Hematopoietic multipotent progenitor cell treated with erythropoietin and hydrocortisone succinate and interleukin-3 and kit ligand, for 17 days (in vitro differentiated cells): ENCODE measurements at regions not wholly inside any gene's neighbourhood (a gene's known extent, or its start where the extent isn't known, plus 50 kb on each side); places are given as distances from the start of the nearest gene placed in this dataset.
"Not testable (repeated sequence)": the region's sequence is repeated elsewhere in the genome, so short reads cannot be mapped to it uniquely, and the experiment has no call there.

ENCODE experiments used
- DNase-seq: peaks from one replicate; pipeline ENCODE4 v3.0.0-alpha.2; 2015; ENCODE audit warnings: low spot score

DNA sequence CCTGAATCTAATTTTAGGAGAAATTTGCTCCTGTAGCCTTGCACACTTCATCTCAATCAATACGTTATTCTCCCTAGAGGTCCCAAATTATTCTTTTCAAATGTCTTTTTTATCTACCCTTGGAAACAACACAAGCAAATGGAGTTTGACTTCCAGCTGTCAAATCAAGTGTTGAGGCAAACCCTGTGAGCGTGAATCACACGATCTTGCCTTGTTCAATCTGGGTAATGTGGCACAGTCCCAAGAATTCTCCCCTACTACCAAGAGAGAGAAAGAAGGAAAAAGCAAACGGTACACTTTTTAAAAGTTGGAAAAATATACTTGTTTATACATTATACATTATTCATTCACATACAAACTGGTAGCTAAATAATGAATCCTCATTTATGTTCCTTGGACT is 2035.3 kb upstream of the CELF4 start:
- DNase-seq = no peak

DNA sequence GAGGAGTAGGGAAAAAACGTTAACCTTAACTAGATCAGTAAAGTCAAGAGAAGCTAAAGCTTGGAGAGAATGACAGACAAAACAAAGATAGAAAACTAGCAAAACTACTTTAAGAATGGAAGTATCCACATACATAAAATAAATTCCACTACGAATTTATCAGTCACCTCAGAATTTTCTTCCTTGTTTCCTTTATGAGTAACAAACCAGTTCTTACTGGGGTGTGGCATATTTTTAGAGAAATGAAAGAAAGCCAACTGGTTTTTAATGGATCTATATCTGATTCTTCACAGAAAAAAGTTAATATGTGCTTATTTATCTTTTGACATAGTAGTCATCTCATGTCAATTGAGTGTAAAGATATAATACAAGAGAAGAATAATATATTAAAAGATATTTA is 2033.7 kb upstream of the CELF4 start:
- no peak for DNase-seq

DNA sequence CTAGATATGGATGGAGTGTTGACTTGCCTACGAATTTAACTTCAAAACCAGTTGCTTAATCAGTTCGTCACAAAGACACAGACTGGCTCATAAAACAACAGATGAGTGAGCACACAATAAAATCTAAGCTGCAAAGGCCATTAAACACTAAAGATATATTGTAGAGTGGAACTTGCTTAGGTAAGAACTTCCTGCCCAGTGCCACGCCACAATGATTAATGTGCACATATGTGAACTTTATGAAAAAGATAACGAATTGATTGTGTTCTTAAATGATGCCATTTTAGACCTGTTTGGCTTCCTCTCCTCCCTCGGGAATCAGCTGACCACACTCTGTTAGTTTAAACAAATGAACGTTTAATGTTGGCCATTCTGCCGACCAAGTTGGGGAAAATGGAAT is 2031.3 kb upstream of the CELF4 start:
- DNase-seq = no peak

DNA sequence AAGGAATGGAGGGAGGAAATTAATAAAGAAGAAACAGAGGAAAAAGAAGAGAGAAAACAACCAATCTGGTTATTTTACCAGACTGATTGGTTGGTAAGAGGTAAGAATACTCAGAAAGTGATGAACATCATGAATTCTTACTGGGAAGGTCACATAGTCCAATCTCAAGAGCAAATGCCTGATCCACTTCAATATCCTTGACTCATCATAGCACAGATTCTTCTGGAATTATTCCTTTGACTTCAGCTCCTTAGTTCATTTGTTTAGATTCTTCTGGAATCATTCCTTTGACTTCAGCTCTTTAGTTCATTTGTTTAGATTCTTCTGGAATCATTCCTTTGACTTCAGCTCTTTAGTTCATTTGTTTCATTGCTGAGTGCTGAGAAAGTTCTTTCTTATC is 2030.6 kb upstream of the CELF4 start:
- DNase-seq = no peak

DNA sequence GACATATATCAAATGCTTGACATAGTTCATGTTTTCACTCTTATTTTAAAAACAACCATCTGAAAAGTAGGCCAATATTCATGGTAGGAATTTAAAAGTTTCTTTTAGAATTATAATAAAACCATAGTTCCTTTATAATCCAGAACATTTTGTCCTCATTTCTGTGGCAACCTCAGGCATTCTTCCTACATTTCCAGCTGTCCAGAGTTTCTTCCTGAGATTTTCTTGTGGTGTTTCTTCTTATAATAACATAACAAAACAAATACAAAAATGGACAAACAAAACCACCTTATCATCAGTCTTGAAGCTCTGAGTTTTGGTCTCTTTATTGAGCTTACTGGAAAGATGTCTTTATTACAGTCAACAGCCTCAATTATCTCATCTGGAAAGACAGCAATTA is 2028.6 kb upstream of the CELF4 start:
- no peak for DNase-seq

DNA sequence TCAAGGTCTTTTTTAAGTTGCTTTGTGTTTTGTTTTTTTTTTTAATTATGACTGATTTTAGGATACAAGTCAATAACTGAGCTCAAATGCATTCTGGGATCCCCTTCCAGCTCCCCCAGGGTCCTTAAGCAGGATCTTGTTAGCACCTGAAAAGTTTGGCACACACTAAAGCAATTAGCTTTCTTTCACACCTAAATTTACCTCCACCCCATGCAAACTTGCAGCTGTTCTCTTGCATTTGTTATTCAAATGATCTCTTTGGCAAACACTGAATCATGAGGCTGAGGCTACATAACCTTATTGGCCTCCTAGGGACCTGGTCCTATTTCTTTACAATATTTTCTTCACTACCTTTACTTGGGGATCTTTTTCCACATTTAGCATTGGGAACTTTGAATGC is 2026.1 kb upstream of the CELF4 start:
- no peak for DNase-seq

DNA sequence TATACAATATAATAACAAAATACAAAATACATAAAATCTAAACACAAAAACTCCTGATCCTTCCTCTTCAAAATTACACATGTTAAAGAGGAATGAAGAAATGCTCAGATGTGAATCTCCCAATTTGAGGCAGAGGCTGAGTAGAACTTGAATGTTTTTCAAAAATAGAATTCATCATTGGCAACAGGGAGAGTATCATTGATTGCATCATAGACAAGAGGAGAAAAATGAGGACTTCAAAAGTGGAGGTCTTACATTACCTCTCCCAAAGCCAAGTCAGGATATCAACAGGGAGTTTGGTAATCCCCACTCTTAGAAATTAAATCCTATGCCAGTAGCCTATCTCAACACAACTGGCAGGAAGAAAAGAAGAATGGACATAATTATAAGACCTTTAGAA is 2023.9 kb upstream of the CELF4 start:
- DNase-seq = no peak

DNA sequence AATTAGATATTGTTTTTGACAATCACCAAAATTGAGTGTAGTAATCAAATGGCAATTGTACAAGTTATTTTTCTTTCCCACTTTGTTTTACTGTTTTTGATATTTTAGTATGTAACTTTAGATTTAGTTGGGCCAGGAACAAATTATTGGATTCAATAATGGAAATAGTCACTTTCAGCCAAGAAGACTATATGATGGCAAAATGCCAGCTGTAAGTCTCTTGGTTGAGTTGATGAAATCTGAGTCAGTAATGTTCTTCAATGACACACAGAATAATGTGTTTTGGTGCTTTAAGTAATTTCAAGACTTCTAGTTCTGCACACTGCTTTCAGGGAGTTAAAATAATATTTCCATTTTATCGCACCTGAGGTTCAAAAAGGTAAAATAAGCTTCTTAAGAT is 2022.0 kb upstream of the CELF4 start:
- no peak for DNase-seq

DNA sequence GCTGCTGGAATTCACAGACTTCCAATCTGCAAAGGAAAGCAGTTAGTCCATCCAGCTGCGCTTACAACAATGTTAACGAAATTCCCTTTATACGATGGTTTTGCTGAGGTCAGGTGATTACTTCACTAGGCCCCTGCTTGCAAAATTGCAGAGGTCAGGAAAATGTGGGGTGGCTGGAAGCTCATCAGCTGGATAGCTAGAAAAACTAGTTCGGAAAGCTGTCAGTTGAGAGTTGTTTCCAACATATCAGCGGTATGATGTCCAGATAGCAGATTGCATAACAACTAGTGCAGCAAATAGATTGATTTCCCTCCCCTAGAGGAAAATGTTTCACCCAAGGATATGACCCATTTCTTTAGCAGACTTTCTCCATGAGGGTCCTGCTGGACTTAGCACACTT is 2021.1 kb upstream of the CELF4 start:
- DNase-seq = no peak

DNA sequence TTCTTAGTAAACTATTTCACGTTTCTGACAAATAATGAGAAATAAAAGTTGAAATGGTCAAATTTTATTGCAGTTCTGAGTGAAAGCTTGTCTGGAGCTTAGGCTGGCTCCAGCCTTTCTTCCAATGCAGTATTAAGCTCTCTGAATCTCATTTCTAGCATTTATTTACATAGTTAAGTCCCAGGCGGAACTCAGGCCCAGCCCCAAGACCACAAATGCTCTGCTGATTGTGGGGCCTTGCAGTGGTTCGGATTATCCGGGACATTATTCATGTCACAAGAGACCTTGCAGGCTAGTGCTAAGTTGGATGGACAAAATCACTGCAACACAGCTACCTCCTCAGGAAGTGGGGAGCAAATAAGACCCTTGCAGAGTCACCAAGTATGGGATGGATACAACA is 2009.3 kb upstream of the CELF4 start:
- no peak for DNase-seq

DNA sequence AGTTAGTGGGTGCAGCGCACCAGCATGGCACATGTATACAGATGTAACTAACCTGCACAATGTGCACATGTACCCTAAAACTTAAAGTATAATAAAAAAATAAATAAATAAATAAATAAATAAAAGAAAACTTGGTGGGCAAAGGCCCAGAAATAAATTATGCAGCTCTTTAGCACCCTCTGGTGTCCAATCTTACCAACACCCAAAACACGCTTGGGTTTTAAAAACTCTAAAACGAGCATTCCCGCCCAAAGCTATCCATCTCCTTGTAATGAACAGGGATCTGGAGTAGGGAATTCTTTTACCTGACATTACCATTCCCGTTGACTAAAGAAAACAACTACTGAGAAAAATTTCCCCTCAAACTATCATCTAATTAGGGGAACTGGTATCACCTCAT is 2005.9 kb upstream of the CELF4 start:
- no peak for DNase-seq

DNA sequence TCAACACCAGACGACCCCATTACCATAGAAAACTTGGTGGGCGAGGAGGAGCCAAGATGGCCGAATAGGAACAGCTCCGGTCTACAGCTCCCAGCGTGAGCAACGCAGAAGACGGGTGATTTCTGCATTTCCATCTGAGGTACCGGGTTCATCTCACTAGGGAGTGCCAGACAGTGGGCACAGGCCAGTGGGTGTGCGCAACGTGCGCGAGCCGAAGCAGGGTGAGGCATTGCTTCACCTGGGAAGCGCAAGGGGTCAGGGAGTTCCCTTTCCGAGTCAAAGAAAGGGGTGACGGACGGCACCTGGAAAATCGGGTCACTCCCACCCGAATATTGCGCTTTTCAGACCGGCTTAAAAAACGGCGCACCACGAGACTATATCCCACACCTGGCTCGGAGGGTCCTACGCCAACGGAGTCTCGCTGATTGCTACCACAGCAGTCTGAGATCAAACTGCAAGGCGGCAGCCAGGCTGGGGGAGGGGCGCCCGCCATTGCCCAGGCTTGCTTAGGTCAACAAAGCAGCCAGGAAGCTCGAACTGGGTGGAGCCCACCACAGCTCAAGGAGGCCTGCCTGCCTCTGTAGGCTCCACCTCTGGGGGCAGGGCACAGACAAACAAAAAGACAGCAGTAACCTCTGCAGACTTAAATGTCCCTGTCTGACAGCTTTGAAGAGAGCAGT is 2000.1 kb upstream of the CELF4 start:
- not testable (repeated sequence) for DNase-seq

DNA sequence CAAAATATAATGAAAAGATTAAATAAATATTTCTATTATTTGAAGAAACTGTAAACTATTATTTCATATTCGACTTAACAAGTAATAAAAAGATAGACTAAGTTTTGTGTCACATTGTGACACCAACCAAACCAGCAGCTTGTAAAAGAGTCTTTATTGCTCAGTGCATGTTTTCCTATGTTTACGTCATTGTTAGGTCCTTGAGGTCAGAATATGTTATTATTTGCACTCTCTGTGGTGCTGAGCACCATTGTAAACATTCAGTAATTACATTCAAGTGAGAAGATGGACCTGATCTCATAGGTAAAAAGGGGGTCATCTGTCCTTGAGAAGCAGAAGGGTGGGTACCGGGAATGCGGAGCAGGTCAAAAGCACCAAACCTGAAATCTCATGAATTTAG is 1999.1 kb upstream of the CELF4 start:
- DNase-seq = no peak

DNA sequence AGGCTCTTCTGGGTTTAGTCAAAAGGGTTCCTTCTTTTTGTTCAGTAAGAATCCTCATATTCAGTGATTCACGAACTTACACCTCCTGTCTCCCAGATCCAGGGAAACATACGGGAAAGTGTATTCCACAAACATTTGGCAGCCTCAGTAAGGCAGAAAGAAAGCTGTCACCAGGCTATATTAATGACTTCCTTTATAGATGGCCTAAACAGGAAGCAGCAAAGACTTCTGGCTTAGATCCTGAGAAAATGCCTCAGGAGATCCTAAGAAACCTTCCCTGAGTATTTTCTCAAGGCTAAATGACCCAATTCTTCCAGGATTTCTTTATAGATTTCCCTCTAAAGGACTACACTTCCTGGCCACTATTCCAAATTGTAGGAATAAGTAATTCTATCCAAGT is 1995.5 kb upstream of the CELF4 start:
- DNase-seq = no peak

DNA sequence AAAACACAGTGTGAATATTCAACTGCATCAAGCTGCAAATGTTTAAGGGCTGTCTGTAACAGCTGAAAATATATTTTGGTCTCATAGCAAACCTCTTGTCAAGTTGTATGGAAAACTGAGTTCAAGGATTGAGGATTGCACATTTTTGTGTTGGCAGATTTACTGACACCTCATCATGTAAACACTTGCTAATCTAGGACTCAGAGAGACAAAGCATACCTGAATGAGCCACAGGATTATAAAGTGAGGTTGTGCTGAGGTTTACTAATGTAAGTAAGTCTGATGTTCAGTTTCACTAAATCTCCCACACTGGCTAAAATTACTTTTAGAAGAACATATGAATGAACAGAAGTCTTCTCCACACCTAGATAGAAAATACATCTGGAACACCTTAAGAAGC is 1993.1 kb upstream of the CELF4 start:
- no peak for DNase-seq

DNA sequence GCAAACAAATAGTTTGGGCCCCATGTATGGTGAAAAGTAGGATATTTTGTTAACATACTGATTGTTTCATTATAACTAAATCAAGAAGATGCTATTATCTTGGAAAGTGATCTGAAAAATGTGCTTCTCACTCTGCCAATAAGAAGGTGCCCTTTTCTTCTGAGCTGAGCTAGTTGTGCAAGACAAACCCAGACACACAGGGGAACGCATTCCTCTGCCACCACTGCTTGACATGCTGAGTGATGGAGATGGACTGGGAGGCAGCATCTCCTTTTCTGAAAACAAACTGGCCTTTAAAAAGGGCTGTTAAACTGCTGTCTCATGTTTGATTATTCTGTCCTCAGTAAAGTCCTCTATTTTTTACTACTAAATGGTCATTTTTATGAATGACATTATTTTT is 1989.9 kb upstream of the CELF4 start:
- no peak for DNase-seq

DNA sequence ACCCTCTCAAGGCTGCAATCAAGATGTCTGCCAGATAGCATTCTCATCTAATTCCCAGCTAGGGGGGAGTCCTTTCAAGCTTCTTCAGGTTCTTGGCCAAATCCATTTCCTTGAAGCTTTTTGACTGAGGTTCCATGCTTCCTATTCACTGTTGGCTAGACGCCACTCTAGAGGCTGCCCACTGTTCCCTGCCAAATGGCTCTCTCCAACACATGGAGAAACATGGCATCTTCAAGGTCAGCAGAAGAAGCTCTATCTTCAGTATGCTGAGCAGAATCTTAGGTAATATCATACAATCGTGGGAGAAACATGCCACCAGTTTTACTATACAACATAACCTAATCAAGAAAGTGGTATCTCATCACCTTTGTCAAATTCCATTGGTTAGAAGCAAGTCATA is 1985.1 kb upstream of the CELF4 start:
- DNase-seq = no peak

DNA sequence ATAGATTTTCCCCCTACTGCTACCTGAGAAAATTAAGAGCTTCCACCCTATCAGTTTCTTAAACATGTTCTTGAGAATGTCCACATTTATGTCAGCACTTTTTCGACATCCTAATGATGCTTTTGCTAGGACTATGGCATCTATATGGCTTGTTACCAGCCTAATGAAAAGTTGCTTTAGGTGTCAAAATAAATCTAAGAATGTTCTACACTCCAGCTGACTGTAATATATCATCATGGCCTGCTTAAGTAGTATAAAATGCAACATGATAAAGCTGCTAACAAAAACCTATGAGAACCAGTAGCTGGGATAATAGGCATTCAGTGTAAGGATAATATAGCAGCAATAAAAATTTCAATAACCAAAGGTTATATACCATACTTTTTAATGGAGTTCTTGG is 1983.5 kb upstream of the CELF4 start:
- DNase-seq = no peak

DNA sequence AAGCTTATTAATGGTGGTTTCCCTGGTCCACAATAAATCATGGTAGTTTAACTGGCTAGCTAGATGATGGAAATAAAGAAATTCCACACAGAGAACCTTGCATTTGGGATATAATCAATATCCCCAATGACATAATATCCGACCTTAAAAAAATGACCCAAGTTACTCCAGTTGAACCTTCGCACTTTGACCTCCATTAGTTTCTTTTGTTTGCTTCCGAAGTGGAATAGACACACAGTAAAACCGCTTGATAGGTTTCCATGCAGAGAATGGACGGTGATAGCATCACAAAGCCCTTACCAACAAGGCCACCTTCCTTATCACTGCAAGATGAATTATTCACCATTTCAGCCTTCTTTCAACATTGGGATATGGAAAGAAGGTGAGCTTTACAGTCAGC is 1966.1 kb upstream of the CELF4 start:
- no peak for DNase-seq

DNA sequence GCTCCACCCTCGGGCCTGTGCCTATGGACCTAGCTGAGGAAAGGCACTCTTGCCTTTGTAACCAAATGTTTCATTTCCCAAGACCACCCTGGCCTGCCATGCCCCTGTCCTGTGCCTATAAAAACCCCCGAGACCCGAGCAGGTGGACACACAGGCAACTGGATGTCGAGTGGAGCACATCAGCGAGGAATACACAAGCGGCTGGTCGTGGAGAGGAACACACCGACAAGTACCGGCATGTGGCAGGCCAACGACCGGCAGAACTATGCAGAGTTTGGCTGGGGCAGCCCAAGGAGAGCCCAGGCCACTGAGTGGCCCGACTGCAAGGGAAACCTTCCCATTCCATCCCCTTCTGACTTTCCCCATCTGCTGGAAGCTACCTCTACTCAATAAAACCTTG is 1963.8 kb upstream of the CELF4 start:
- no peak for DNase-seq

DNA sequence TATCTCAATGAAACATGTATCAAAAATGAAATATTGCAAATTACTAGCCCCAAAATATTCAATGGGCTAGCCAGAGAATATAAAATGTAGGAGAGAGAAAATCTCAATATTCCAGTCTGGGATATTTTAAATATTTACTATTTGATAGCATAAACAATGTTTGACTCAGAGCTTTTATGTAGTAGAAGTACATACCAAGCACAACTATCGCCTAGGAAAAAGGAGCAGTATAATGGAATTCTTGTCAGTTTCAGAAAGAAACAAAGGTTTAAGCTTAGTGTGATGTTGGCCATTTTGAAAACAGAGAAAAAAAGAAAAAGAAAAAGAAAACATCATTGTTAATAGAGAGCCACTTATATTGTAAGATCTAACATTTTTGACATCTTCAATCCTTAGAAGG is 1961.9 kb upstream of the CELF4 start:
- DNase-seq = no peak

DNA sequence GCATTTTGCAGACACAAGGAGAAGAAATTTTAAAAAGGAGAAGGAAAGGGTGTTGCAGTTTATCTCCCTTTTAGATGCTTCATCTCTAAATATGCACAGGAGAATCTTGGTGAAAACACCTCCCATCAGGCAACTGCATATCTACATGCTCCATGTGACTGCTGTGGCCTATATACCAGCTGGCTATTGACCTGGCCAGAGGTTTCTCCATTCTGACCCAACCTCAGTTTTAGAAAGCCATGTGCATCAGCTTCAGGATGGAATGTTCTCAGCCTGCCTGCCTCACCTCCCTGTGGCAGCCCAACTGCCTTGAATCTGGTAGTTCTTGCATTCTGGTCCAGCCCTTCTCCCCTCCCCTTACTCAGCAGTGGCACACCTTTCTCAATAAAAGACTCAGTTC is 1958.8 kb upstream of the CELF4 start:
- DNase-seq = no peak

DNA sequence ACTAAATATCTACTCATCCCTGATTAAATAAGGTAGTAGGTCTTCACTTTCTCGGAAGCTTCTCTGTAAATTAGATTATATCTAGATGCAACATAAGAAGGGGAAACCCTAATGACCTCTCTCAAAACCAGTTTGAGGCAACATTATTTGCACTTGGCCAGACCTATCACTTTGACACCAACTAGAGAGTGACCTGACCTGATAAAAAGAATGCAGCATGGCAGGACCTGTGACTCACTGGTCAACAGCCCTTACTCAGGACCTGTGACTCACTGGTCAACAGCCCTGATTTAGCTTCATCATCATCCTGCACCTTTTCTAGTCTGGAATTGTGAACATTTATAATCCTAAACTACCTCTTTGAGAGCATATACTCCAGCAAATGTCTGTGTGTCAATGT is 1957.7 kb upstream of the CELF4 start:
- DNase-seq = no peak

DNA sequence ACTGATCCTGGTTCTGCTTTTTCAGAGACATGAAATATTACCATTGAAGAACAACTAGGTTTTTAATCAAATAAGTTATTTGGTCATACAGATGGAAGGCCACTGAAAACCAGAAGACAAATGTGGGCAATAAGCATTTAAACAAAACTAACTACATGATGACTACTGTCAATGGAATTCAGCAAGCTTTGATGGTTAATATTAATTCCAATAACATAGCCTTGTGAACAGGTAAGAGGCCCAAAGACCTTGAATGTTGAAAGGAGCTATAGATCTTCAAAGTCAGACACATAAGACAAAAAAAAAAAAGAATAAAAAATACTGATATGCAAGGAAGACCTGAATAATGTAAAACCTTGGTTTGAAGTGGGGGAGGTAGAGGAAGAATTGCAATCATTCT is 1955.6 kb upstream of the CELF4 start:
- no peak for DNase-seq

DNA sequence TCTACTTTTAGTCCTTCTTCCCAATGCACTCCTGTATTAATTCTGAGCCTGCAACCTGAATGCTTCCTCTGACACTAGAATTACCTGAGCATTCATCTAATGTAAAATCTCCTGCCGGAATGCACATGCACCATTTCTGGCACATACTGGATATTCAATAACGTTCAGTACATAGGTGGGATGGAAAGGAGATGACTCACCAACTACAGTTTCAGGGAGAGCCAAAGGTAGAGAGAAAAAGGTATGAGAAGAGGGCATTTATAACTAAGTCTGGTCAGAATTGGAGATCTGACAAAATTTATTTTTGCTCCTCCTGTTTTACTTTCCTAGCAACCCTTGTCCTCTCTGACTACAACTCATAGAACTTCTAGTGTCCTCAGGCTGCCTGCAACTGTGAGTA is 1954.1 kb upstream of the CELF4 start:
- no peak for DNase-seq
